Uterus (tissue), 3 donors: ENCODE measurements at regions not wholly inside any gene's neighbourhood (a gene's known extent, or its start where the extent isn't known, plus 50 kb on each side); places are given as distances from the start of the nearest gene placed in this dataset.

Experiments used
- DNase-seq, 2 donors: peaks; one replicate each; pipeline ENCODE4 v3.0.0-alpha.2; 2019 to 2020
- H3K27ac ChIP-seq, 2 donors: fragments of 200-600 bp; sonication (generic); 1 replicate in 1 of 2; 2 replicates in 1 of 2; pipeline ENCODE4 v1.5.1; 2016 to 2018
- H3K27me3 ChIP-seq, 2 donors: fragments of 200-600 bp; sonication (generic); one replicate each; pipeline ENCODE4 v1.5.1; 2018 to 2019; ENCODE audit warnings: control low read depth in 1 of 2
- H3K36me3 ChIP-seq, 2 donors: fragments of 200-600 bp; sonication (generic); one replicate each; pipeline ENCODE4 v1.5.1; 2019; ENCODE audit warnings: control low read depth in 1 of 2
- H3K4me1 ChIP-seq, 2 donors: fragments of 200-600 bp; sonication (generic); one replicate each; pipeline ENCODE4 v1.5.1; 2018 to 2019; ENCODE audit warnings: control low read depth in 1 of 2
- H3K4me3 ChIP-seq, 2 donors: fragments of 200-600 bp; sonication (generic); 1 replicate in 1 of 2; 2 replicates in 1 of 2; pipeline ENCODE4 v1.5.1; 2018 to 2019; ENCODE audit warnings: mild to moderate bottlenecking in 1 of 2
- H3K9me3 ChIP-seq, 2 donors: fragments of 200-600 bp; sonication (generic); one replicate each; pipeline ENCODE4 v1.5.1; 2019; ENCODE audit warnings: control low read depth in 1 of 2
- POLR2A ChIP-seq, 2 donors: fragments of 450-650 bp; IDR thresholded peaks; one replicate each; pipeline ENCODE4 v1.6.1; 2016; ENCODE audit warnings: antibody characterized with exemption in 2 of 2, mild to moderate bottlenecking in 1 of 2, moderate library complexity in 1 of 2
- intact Hi-C: fragments of 100-400 bp; cut with DNase I; formaldehyde crosslinking; loops from one replicate; pipeline ENCODE4 v1.15.1; 2023; ENCODE audit warnings: low total_unique reads
- TF ChIP-seq, protein P1 (sequence below), 4 experiments: fragments of 200-600 bp in 2 of 4; fragments of 450-650 bp in 2 of 4; sonication (generic) in 2 of 4; IDR thresholded peaks; one replicate each; pipeline ENCODE4 v1.5.1; 2016 to 2019; ENCODE audit warnings: antibody characterized with exemption in 4 of 4, mild to moderate bottlenecking in 2 of 4, moderate library complexity in 1 of 4
- donor health status: DM: yes; HTN: yes; CAD: no.

DNA sequence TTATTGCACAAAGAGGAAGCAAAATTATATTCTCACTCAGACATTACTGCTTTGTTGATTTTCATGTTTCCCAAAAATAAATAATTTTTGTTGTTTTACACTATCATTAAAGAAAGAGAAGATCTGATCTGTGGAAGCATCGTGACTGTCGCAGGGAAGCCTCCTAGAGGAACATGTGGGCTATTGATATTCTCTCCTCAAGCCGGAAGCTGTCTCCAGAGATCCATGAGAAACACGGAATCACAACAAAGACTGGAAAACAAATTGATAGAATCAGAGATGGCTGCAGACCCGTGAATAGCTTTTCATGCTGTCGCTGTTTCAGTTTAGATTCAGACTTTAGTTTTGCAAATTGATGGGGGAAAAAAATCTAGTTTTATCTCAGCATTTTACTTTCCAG is 235.2 kb upstream of the TMPO start:
- Histone ChIP-seq H3K27ac (no peak overlapping the region), H3K36me3 (no peaks in the 10 kb centered on the region), H3K27me3 (no peaks in the 10 kb centered on the region), H3K4me1 (no peaks in the 10 kb centered on the region), H3K4me3 (no peak overlapping the region), H3K9me3 (no peaks in the 10 kb centered on the region)
- DNase-seq, result no peak
- intact Hi-C loops, result no loop called here
- TF ChIP-seq POLR2A (IDR thresholded peaks at IDR 0.05), result no peak
- TF ChIP-seq, protein P1, sequence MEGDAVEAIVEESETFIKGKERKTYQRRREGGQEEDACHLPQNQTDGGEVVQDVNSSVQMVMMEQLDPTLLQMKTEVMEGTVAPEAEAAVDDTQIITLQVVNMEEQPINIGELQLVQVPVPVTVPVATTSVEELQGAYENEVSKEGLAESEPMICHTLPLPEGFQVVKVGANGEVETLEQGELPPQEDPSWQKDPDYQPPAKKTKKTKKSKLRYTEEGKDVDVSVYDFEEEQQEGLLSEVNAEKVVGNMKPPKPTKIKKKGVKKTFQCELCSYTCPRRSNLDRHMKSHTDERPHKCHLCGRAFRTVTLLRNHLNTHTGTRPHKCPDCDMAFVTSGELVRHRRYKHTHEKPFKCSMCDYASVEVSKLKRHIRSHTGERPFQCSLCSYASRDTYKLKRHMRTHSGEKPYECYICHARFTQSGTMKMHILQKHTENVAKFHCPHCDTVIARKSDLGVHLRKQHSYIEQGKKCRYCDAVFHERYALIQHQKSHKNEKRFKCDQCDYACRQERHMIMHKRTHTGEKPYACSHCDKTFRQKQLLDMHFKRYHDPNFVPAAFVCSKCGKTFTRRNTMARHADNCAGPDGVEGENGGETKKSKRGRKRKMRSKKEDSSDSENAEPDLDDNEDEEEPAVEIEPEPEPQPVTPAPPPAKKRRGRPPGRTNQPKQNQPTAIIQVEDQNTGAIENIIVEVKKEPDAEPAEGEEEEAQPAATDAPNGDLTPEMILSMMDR (IDR thresholded peaks at IDR 0.05), result no peak

DNA sequence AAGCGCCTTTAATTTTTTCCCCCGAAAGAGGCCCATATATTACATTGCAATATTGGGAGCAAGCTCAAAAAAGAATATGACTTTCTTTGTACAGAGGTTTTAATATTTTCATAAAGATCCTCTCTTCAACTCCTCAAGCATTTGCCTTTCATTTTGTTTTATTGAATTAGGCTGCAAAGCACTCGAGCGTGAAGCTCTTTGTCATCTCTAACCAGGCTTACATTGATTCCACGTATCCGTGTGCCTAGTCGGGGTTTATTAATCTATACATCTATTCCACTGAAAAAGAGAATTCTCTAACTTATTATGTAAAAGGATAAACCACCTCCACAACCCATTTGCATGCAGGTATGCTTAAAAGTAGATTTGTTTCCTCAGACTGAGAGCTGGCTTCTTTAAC is 234.8 kb upstream of the TMPO start:
- Histone ChIP-seq H3K36me3 (no peaks in the 10 kb centered on the region), H3K4me3 (no peak overlapping the region), H3K9me3 (no peaks in the 10 kb centered on the region), H3K4me1 (no peaks in the 10 kb centered on the region), H3K27me3 (no peaks in the 10 kb centered on the region), H3K27ac (no peak overlapping the region)
- intact Hi-C loops, result no loop called here
- no peak for DNase-seq
- TF ChIP-seq, protein P1 (IDR thresholded peaks at IDR 0.05), result no peak
- no peak for TF ChIP-seq POLR2A (IDR thresholded peaks at IDR 0.05)

DNA sequence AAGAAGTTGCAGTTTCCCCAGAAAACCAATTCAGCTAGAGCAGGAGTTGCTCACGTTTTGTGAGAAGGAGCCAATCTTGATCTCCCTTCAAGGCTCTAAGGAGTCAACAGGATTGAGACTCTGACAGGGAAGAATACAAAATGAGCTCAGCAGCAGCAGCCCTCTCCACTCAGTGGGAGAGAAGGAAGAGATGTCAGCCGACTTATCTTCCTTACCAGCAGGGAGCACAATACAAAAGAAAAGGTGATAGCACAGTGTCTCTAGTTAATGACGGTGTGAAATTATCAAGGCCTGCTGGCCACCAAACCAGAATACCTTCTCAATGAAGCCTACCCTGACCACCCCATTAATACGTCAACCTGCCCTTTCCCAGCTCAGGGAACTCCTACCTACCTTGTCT is 223.6 kb upstream of the TMPO start:
- H3K27me3 ChIP-seq, result no peaks in the 10 kb centered on the region
- DNase-seq, result no peak
- H3K27ac ChIP-seq, result no peak overlapping the region
- intact Hi-C loops, result no loop called here
- H3K4me1 ChIP-seq, result no peaks in the 10 kb centered on the region
- no peak overlapping the region for H3K4me3 ChIP-seq
- no peaks in the 10 kb centered on the region for H3K36me3 ChIP-seq
- no peaks in the 10 kb centered on the region for H3K9me3 ChIP-seq
- TF ChIP-seq, protein P1 (IDR thresholded peaks at IDR 0.05), result no peak
- no peak for TF ChIP-seq POLR2A (IDR thresholded peaks at IDR 0.05)

DNA sequence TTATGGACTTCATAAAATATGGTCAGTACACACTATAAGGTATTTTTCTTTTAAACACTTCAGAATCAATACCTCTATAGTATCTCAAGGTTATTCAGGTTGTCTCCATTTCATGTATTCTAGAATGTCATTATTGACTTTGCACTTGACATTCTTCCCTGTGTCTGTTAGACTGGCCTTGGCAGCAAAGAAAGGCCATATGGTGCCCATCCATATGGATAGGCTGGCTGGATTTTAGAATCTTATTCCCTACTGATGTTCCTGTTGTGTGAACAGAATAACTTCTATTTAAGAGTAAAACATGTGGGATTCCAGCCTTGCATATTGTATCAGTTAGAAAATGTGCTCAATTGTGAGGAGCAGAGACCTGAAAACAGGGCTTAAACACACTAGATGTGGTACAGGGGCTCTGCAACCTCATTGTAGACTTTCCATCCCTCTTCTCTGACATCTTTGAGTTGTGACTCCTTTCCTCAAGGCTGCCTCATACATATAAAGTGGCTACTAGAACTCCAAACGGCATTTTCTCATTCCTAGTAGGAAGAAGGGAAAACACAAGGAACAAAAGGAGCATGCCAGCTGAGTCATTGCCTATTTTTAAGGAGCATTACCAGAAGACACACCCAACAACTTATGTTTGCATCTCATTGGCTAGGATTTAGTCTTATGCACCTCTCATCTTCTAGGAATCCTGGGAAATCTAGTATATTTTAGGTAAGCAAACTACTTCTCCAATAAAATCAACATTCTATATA is 221.2 kb upstream of the TMPO start:
- H3K9me3 ChIP-seq, result no peaks in the 10 kb centered on the region
- no peaks in the 10 kb centered on the region for H3K4me1 ChIP-seq
- no peak for TF ChIP-seq POLR2A (IDR thresholded peaks at IDR 0.05)
- TF ChIP-seq, protein P1 (IDR thresholded peaks at IDR 0.05), result no peak
- H3K36me3 ChIP-seq, result no peaks in the 10 kb centered on the region
- no peak overlapping the region for H3K27ac ChIP-seq
- H3K27me3 ChIP-seq, result no peaks in the 10 kb centered on the region
- intact Hi-C loops, result no loop called here
- H3K4me3 ChIP-seq, result no peak overlapping the region
- no peak for DNase-seq

DNA sequence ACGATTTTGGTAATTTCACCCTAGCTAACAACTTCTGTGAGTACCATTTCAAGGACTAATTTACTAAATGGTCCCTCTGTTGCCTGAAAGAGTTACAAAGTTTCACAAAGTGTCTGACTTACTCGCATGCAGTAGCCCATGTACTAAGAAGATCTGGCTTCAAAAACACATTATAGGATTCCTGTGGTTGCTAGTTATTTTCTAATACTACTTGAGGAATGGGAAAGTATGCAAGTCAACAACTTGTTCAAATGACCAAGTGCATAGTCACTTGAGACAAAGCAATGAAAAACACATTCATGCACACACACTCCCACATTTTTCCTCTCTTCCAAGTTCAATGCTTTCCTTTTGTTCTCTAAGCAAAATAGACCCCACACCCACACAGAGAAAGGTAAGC is 219.7 kb upstream of the TMPO start:
- no peaks in the 10 kb centered on the region for H3K36me3 ChIP-seq
- H3K4me3 ChIP-seq, result no peak overlapping the region
- no peak for DNase-seq
- no peaks in the 10 kb centered on the region for H3K4me1 ChIP-seq
- intact Hi-C loops, result no loop called here
- no peaks in the 10 kb centered on the region for H3K27me3 ChIP-seq
- H3K27ac ChIP-seq, result no peak overlapping the region
- H3K9me3 ChIP-seq, result no peaks in the 10 kb centered on the region
- TF ChIP-seq, protein P1 (IDR thresholded peaks at IDR 0.05), result no peak
- no peak for TF ChIP-seq POLR2A (IDR thresholded peaks at IDR 0.05)
